ENCODE measurements at regions not wholly inside any gene's neighbourhood (a gene's known extent, or its start where the extent isn't known, plus 50 kb on each side); places are given as distances from the start of the nearest gene placed in this dataset.

- TF ChIP-seq POLR2A (IDR thresholded peaks at IDR 0.05), result no peak
- TF ChIP-seq CTCF (IDR thresholded peaks at IDR 0.05), result no peak
- no peak for TF ChIP-seq EP300 (IDR thresholded peaks at IDR 0.05)
Observed at GRCh38 chr15:81560405-81560804, 186.4 kb upstream of the TMC3 start.
